SU-DHL-6 (cell line): ENCODE measurements at regions not wholly inside any gene's neighbourhood (a gene's known extent, or its start where the extent isn't known, plus 50 kb on each side); places are given as distances from the start of the nearest gene placed in this dataset.

Experiments used
- H2AFZ ChIP-seq: fragments of 200-600 bp; sonication (generic); 2 replicates; pipeline ENCODE4 v1.6.1; 2014; ENCODE audit warnings: low read depth, mild to moderate bottlenecking, moderate library complexity, mixed read lengths, antibody characterized with exemption, low read length; ENCODE audit not compliant: severe bottlenecking
- H3F3A ChIP-seq: fragments of 200-600 bp; shearing (Covaris generic); 2 replicates; pipeline ENCODE4 v1.6.0; 2016; ENCODE audit warnings: antibody characterized with exemption, mild to moderate bottlenecking; ENCODE audit not compliant: insufficient read depth
- H3K27ac ChIP-seq: fragments of 200-600 bp; sonication (generic); 2 replicates; pipeline ENCODE4 v1.5.1; 2016; ENCODE audit warnings: low read depth, mild to moderate bottlenecking, low read length, moderate library complexity, mixed read lengths
- H3K27me3 ChIP-seq: fragments of 200-600 bp; sonication (generic), shearing (Covaris generic); 2 replicates; pipeline ENCODE4 v1.6.0; 2014; ENCODE audit warnings: mild to moderate bottlenecking, low read length
- H3K36me3 ChIP-seq: fragments of 200-600 bp; sonication (generic); 2 replicates; pipeline ENCODE4 v1.6.1; 2014; ENCODE audit warnings: mild to moderate bottlenecking, low read length, mixed read lengths
- H3K4me2 ChIP-seq: fragments of 300-600, 200-600 bp; shearing (Covaris generic), sonication (generic); 2 replicates; pipeline ENCODE4 v1.6.0; 2014; ENCODE audit warnings: low read length, low read depth, mild to moderate bottlenecking; ENCODE audit not compliant: poor library complexity, severe bottlenecking
- H3K4me3 ChIP-seq: fragments of 200-600 bp; sonication (generic); 2 replicates; pipeline ENCODE4 v1.5.1; 2014; ENCODE audit warnings: antibody characterized with exemption, low read length, mild to moderate bottlenecking, mixed read lengths; ENCODE audit not compliant: insufficient read depth, poor library complexity, severe bottlenecking
- H3K79me2 ChIP-seq: fragments of 200-600 bp; sonication (generic); 2 replicates; pipeline ENCODE4 v1.6.1; 2014; ENCODE audit warnings: mild to moderate bottlenecking, low read length, moderate library complexity; ENCODE audit not compliant: insufficient read depth
- H3K9ac ChIP-seq: fragments of 200-600 bp; sonication (generic); 2 replicates; pipeline ENCODE4 v1.7.0; 2014; ENCODE audit warnings: mild to moderate bottlenecking, low read length
- H3K9me2 ChIP-seq: fragments of 200-600 bp; sonication (generic); replicated peaks from 2 replicates; pipeline ENCODE4 v1.6.1; 2014; ENCODE audit warnings: low read length; ENCODE audit not compliant: insufficient read depth
- H3K9me3 ChIP-seq: fragments of 200-600 bp; sonication (generic); 2 replicates; pipeline ENCODE4 v1.6.1; 2014; ENCODE audit warnings: low read length, mixed read lengths; ENCODE audit not compliant: insufficient read depth
- H4K20me1 ChIP-seq: fragments of 200-600 bp; sonication (generic); 2 replicates; pipeline ENCODE4 v1.6.1; 2014; ENCODE audit warnings: low read depth, mild to moderate bottlenecking, antibody characterized with exemption, low read length, moderate library complexity, mixed read lengths
- CTCF ChIP-seq: fragments of 200-600 bp; sonication (generic); IDR thresholded peaks from one replicate; pipeline ENCODE4 v1.5.1; 2017; ENCODE audit warnings: antibody characterized with exemption, mild to moderate bottlenecking, low read length, moderate library complexity; ENCODE audit not compliant: insufficient read depth, poor library complexity, severe bottlenecking
- EZH2phosphoT487 ChIP-seq: fragments of 200-600 bp; sonication (generic), shearing (Covaris generic); conservative IDR thresholded peaks from 2 replicates; pipeline ENCODE4 v1.6.1; 2018; ENCODE audit warnings: mild to moderate bottlenecking, antibody characterized with exemption, low read length, moderate library complexity, mixed read lengths

GRCh38 chr2:126798276-126799140 lies 100.2 kb upstream of the TEX51 start:
- no peaks in the 10 kb centered on the region for H3F3A ChIP-seq
- no peaks in the 10 kb centered on the region for H3K79me2 ChIP-seq
- H3K4me2 ChIP-seq, result no peak overlapping the region
- no peak overlapping the region for H3K4me3 ChIP-seq
- no peaks in the 10 kb centered on the region for H3K36me3 ChIP-seq
- H3K9ac ChIP-seq, result no peak overlapping the region
- H3K27me3 ChIP-seq, result no peaks in the 10 kb centered on the region
- H3K9me2 ChIP-seq, result no peaks in the 10 kb centered on the region
- TF ChIP-seq EZH2phosphoT487, result no peak
- no peak for TF ChIP-seq CTCF
- no peaks in the 10 kb centered on the region for H4K20me1 ChIP-seq
- H2AFZ ChIP-seq, result no peak overlapping the region
- H3K27ac ChIP-seq, result no peak overlapping the region
- no peaks in the 10 kb centered on the region for H3K9me3 ChIP-seq

GRCh38 chr2:126799301-126799700 lies 99.4 kb upstream of the TEX51 start:
- Histone ChIP-seq H3K9me2 (no peaks in the 10 kb centered on the region), H2AFZ (no peak overlapping the region), H3K9me3 (no peaks in the 10 kb centered on the region), H4K20me1 (no peaks in the 10 kb centered on the region), H3K4me2 (no peak overlapping the region), H3K4me3 (no peak overlapping the region), H3F3A (no peaks in the 10 kb centered on the region), H3K27me3 (no peaks in the 10 kb centered on the region), H3K27ac (no peak overlapping the region), H3K36me3 (no peaks in the 10 kb centered on the region), H3K9ac (no peak overlapping the region), H3K79me2 (no peaks in the 10 kb centered on the region)
- TF ChIP-seq EZH2phosphoT487 (no peak), CTCF (no peak)

- Histone ChIP-seq H3K9me2 (no peaks in the 10 kb centered on the region), H3K27ac (no peak overlapping the region), H3K36me3 (no peaks in the 10 kb centered on the region), H3K4me2 (no peak overlapping the region), H3K9ac (no peak overlapping the region), H3K4me3 (no peak overlapping the region), H3F3A (no peaks in the 10 kb centered on the region), H3K9me3 (no peaks in the 10 kb centered on the region), H3K27me3 (no peaks in the 10 kb centered on the region), H3K79me2 (no peaks in the 10 kb centered on the region), H4K20me1 (no peaks in the 10 kb centered on the region), H2AFZ (no peak overlapping the region)
- TF ChIP-seq CTCF, result no peak
- TF ChIP-seq EZH2phosphoT487, result no peak
Measured at GRCh38 chr2:126801473-126801872, 97.2 kb upstream of the TEX51 start.
